ENCODE measurements at regions not wholly inside any gene's neighbourhood (a gene's known extent, or its start where the extent isn't known, plus 50 kb on each side); places are given as distances from the start of the nearest gene placed in this dataset.

- TF ChIP-seq ZNF626 (tag by site-specific recombination; IDR thresholded peaks at IDR 0.05): no peak
- no peak for TF ChIP-seq ZNF830 (tag by site-specific recombination; IDR thresholded peaks at IDR 0.05; ENCODE audit: low read depth)
- TF ChIP-seq ZNF48 (tag by site-specific recombination; IDR thresholded peaks at IDR 0.05): no peak
- no peak for TF ChIP-seq KLF8 (tag by site-specific recombination; IDR thresholded peaks at IDR 0.05)
- TF ChIP-seq KLF16 (tag by site-specific recombination; IDR thresholded peaks at IDR 0.05): no peak
- TF ChIP-seq ZBTB1 (tag by site-specific recombination; IDR thresholded peaks at IDR 0.05): no peak
- TF ChIP-seq ZBTB48 (tag by site-specific recombination; IDR thresholded peaks at IDR 0.05): no peak
- TF ChIP-seq BCL11A (tag by site-specific recombination; IDR thresholded peaks at IDR 0.05; ENCODE audit: low read depth): no peak
- no peak for TF ChIP-seq ZNF488 (tag by site-specific recombination; IDR thresholded peaks at IDR 0.05)
- TF ChIP-seq ZFHX2 (tag by site-specific recombination; conservative IDR thresholded peaks at IDR 0.05): peak; percentile 55; the same call in 1 of the 2 replicates
- no peak for TF ChIP-seq ZNF324 (tag by site-specific recombination; IDR thresholded peaks at IDR 0.05)
- no peak for TF ChIP-seq ZNF354C (tag by site-specific recombination; IDR thresholded peaks at IDR 0.05; ENCODE audit: borderline replicate concordance, low read depth)
- peak; percentile 48; the same call in 1 of the 2 replicates for TF ChIP-seq ZBTB20 (tag by site-specific recombination; IDR thresholded peaks at IDR 0.05)
- no peak for TF ChIP-seq ZNF302 (tag by site-specific recombination; IDR thresholded peaks at IDR 0.05; ENCODE audit: low read depth)
- no peak for TF ChIP-seq ZNF624 (tag by site-specific recombination; IDR thresholded peaks at IDR 0.05)
- TF ChIP-seq EGR2 (tag by site-specific recombination; IDR thresholded peaks at IDR 0.05; ENCODE audit: low read depth): peak; percentile 41; the same call in 1 of the 2 replicates
- no peak for TF ChIP-seq ZNF777 (tag by site-specific recombination; IDR thresholded peaks at IDR 0.05; ENCODE audit: borderline replicate concordance)
- TF ChIP-seq ZNF335 (tag by site-specific recombination; conservative IDR thresholded peaks at IDR 0.05): no peak
These were observed 148.9 kb downstream of the URI1 start (continued) for GRCh38 chr19:30090963-30091362.

- Histone ChIP-seq H3K9me3 (ENCODE audit: control insufficient read depth, insufficient read depth, low read depth, low read length) (no peaks in the 10 kb centered on the region), H3K4me1 (ENCODE audit: control insufficient read depth, insufficient read depth, low read length) (no peaks in the 10 kb centered on the region), H3K4me3 (ENCODE audit: low read depth, low read length) (no peak overlapping the region), H3K27ac (ENCODE audit: extremely low read depth, low read depth, low read length) (no peak overlapping the region), H3K36me3 (ENCODE audit: control insufficient read depth in 2 of 2, insufficient read depth in 1 of 2, low read length in 2 of 2) (no peaks in the 10 kb centered on the region)
- ChIA-PET POLR2A (interaction anchor here (1.2 kb wide), 1 partner anchor 9 kb away, joined by 3 read pairs; no protein-coding TSS in a partner anchor), CTCF (no interaction called here)
- TF ChIP-seq ZNF624 (tag by site-specific recombination; IDR thresholded peaks at IDR 0.05) (no peak), IKZF3 (tag by site-specific recombination; IDR thresholded peaks at IDR 0.05) (0 out of 2 replicates have a peak, but pooled peaks have one; percentile 2)
These were observed 149.4 kb downstream of the URI1 start for GRCh38 chr19:30091456-30091855.

- Histone ChIP-seq H3K27ac (ENCODE audit: extremely low read depth, low read depth, low read length) (no peak overlapping the region), H3K4me3 (ENCODE audit: low read depth, low read length) (no peak overlapping the region), H3K4me1 (ENCODE audit: control insufficient read depth, insufficient read depth, low read length) (no peaks in the 10 kb centered on the region), H3K36me3 (ENCODE audit: control insufficient read depth in 2 of 2, insufficient read depth in 1 of 2, low read length in 2 of 2) (no peaks in the 10 kb centered on the region), H3K9me3 (ENCODE audit: control insufficient read depth, insufficient read depth, low read depth, low read length) (no peaks in the 10 kb centered on the region)
- POLR2A ChIA-PET: no interaction called here
- CTCF ChIA-PET: no interaction called here
- TF ChIP-seq ZNF350 (tag by site-specific recombination; IDR thresholded peaks at IDR 0.05) (no peak), ZNF37A (tag by site-specific recombination; IDR thresholded peaks at IDR 0.05) (no peak)
These were observed 149.8 kb downstream of the URI1 start for GRCh38 chr19:30091856-30092255.
